ENCODE measurements at regions not wholly inside any gene's neighbourhood (a gene's known extent, or its start where the extent isn't known, plus 50 kb on each side); places are given as distances from the start of the nearest gene placed in this dataset.

GRCh38 chr3:45311953-45312801 is 76.2 kb upstream of the LARS2 start:
- H3K4me1 ChIP-seq (ENCODE audit: low read length), result no peaks in the 10 kb centered on the region
- H3K27ac ChIP-seq (ENCODE audit: low read length), result no peak overlapping the region
- H4K20me1 ChIP-seq (ENCODE audit: insufficient read depth, low read depth, low read length), result no peaks in the 10 kb centered on the region
- no peak overlapping the region for H2AFZ ChIP-seq (ENCODE audit: low read length)
- H3K79me2 ChIP-seq (ENCODE audit: low read length), result no peaks in the 10 kb centered on the region
- H3K4me3 ChIP-seq (ENCODE audit: low read length), result no peak overlapping the region
- H3K9me2 ChIP-seq (replicated peaks; ENCODE audit: insufficient read depth, low read length), result no peaks in the 10 kb centered on the region
- no peak overlapping the region for H3K9ac ChIP-seq (ENCODE audit: low read length)
- no peak overlapping the region for H3K4me2 ChIP-seq (ENCODE audit: low read depth, low read length, poor library complexity, severe bottlenecking)
- no peaks in the 10 kb centered on the region for H3K9me3 ChIP-seq (ENCODE audit: low read length)
- H3K27me3 ChIP-seq (ENCODE audit: low read length), result no peaks in the 10 kb centered on the region
- no peaks in the 10 kb centered on the region for H3K36me3 ChIP-seq (ENCODE audit: insufficient read depth, low read length)
- DNase-seq, result no peak

DNA sequence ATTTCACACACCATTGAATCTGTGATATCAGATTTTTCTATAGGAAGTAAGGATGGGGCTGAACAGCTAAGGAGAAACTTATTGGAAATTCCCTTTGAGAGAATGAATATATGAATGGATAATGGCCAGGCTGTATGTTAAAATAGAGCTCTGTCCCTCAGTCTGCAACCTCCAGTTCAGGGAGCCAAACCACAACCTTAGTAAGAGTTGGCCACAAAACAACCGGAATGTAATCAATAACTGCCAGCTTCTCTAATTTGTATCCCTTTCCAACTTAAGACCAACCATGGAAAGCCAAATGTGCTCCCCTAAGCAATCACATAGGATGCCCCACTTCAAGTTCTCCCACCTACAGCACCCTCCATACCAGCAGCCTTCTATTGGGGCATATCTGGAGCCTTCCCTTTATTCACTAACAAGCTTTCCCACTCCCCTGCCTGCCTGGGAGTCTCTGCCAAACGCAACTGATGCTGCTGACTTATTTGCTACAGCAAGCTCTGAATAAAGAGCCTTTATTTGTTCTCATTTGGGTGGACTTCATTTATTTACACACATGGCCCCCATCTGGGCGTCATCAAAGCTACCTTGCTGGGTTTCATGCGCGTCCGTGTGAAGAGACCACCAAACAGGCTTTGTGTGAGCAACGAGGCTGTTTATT is 75.4 kb upstream of the LARS2 start:
- no peak for DNase-seq
- Histone ChIP-seq H3K36me3 (ENCODE audit: insufficient read depth, low read length) (no peaks in the 10 kb centered on the region), H3K9me3 (ENCODE audit: low read length) (no peaks in the 10 kb centered on the region), H2AFZ (ENCODE audit: low read length) (no peak overlapping the region), H3K4me3 (ENCODE audit: low read length) (no peak overlapping the region), H3K9me2 (replicated peaks; ENCODE audit: insufficient read depth, low read length) (no peaks in the 10 kb centered on the region), H3K27ac (ENCODE audit: low read length) (no peak overlapping the region), H3K4me2 (ENCODE audit: low read depth, low read length, poor library complexity, severe bottlenecking) (no peak overlapping the region), H3K27me3 (ENCODE audit: low read length) (no peaks in the 10 kb centered on the region), H3K4me1 (ENCODE audit: low read length) (no peaks in the 10 kb centered on the region), H4K20me1 (ENCODE audit: insufficient read depth, low read depth, low read length) (no peaks in the 10 kb centered on the region), H3K9ac (ENCODE audit: low read length) (no peak overlapping the region), H3K79me2 (ENCODE audit: low read length) (no peaks in the 10 kb centered on the region)

- Histone ChIP-seq H3K27me3 (ENCODE audit: low read length) (no peaks in the 10 kb centered on the region), H3K4me1 (ENCODE audit: low read length) (no peaks in the 10 kb centered on the region), H3K79me2 (ENCODE audit: low read length) (no peaks in the 10 kb centered on the region), H3K9ac (ENCODE audit: low read length) (no peak overlapping the region), H3K4me3 (ENCODE audit: low read length) (no peak overlapping the region), H2AFZ (ENCODE audit: low read length) (no peak overlapping the region), H3K9me2 (replicated peaks; ENCODE audit: insufficient read depth, low read length) (no peaks in the 10 kb centered on the region), H3K27ac (ENCODE audit: low read length) (no peak overlapping the region), H3K36me3 (ENCODE audit: insufficient read depth, low read length) (no peaks in the 10 kb centered on the region), H3K9me3 (ENCODE audit: low read length) (no peaks in the 10 kb centered on the region), H4K20me1 (ENCODE audit: insufficient read depth, low read depth, low read length) (no peaks in the 10 kb centered on the region), H3K4me2 (ENCODE audit: low read depth, low read length, poor library complexity, severe bottlenecking) (no peak overlapping the region)
- DNase-seq, result no peak
Observed at GRCh38 chr3:45313743-45314403, 74.5 kb upstream of the LARS2 start.

- Histone ChIP-seq H3K79me2 (ENCODE audit: low read length) (no peaks in the 10 kb centered on the region), H4K20me1 (ENCODE audit: insufficient read depth, low read depth, low read length) (no peaks in the 10 kb centered on the region), H3K9ac (ENCODE audit: low read length) (no peak overlapping the region), H3K4me2 (ENCODE audit: low read depth, low read length, poor library complexity, severe bottlenecking) (no peak overlapping the region), H3K9me3 (ENCODE audit: low read length) (no peaks in the 10 kb centered on the region), H3K9me2 (replicated peaks; ENCODE audit: insufficient read depth, low read length) (no peaks in the 10 kb centered on the region), H3K36me3 (ENCODE audit: insufficient read depth, low read length) (no peaks in the 10 kb centered on the region), H3K27me3 (ENCODE audit: low read length) (no peaks in the 10 kb centered on the region), H3K4me3 (ENCODE audit: low read length) (no peak overlapping the region), H3K4me1 (ENCODE audit: low read length) (no peaks in the 10 kb centered on the region), H3K27ac (ENCODE audit: low read length) (no peak overlapping the region), H2AFZ (ENCODE audit: low read length) (no peak overlapping the region)
- DNase-seq, result no peak
Observed at GRCh38 chr3:45317710-45318109, 70.7 kb upstream of the LARS2 start.

DNA sequence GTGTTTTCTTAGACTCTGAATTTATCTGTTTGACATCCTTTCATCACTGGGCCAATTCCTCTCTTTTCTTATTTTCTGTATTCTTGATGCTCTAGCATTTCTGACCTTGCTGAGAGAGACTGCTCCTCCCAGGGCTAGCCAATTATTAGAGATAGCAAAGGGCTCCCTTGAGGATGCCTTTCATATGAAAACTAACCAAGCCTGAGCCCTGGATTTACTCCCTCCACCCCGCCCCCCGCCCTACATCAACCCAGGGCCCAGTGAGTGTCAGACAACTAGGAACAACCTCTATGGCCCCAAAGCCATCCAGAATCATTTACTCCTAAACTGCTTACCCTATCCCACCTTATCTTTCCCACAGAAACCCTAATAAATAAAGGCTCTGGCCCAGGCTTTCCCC is 69.7 kb upstream of the LARS2 start:
- H3K4me2 ChIP-seq (ENCODE audit: low read depth, low read length, poor library complexity, severe bottlenecking), result no peak overlapping the region
- H3K9me2 ChIP-seq (replicated peaks; ENCODE audit: insufficient read depth, low read length), result no peaks in the 10 kb centered on the region
- no peak overlapping the region for H3K4me3 ChIP-seq (ENCODE audit: low read length)
- H3K27me3 ChIP-seq (ENCODE audit: low read length), result no peaks in the 10 kb centered on the region
- H3K27ac ChIP-seq (ENCODE audit: low read length), result no peak overlapping the region
- no peak overlapping the region for H2AFZ ChIP-seq (ENCODE audit: low read length)
- no peak for DNase-seq
- no peak overlapping the region for H3K9ac ChIP-seq (ENCODE audit: low read length)
- no peaks in the 10 kb centered on the region for H3K36me3 ChIP-seq (ENCODE audit: insufficient read depth, low read length)
- H3K79me2 ChIP-seq (ENCODE audit: low read length), result no peaks in the 10 kb centered on the region
- H4K20me1 ChIP-seq (ENCODE audit: insufficient read depth, low read depth, low read length), result no peaks in the 10 kb centered on the region
- no peaks in the 10 kb centered on the region for H3K9me3 ChIP-seq (ENCODE audit: low read length)
- H3K4me1 ChIP-seq (ENCODE audit: low read length), result no peaks in the 10 kb centered on the region

DNA sequence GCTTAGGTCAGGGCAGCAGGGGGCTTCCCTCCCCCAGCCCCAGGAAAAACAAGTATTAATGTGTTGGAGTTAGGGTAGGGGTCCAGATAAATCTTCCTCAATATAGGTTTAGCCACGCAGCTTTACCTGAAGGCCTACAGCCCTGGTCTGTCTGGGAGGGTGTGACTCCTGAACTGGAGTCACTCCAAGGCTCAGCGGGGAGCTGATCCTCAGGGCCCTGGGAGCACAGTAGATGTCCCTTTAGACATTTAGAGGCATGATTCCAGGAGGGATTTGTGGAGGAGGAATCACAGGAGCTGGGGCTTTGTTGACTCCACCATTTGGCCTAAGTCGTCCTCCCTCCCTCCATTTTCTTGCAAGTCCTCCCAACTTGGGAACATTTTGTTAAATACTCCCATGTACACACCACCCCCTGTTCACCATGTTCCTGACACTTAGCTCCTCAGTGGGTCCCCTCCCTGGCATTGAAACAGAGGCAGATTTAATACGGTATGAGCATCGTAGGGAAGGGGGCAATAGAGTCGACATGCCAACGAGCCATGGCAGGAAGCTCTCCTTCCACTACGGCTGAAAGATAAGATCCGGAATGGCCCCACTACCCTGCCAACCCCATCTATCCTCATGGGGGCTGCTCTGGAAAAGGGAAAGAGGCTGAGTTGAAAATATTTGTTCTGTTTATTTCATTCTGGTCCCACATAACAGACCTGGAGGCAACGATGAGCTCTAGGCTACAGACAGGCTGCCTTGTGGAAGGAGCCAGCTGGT is 69.0 kb upstream of the LARS2 start:
- H3K36me3 ChIP-seq (ENCODE audit: insufficient read depth, low read length), result no peaks in the 10 kb centered on the region
- H3K4me1 ChIP-seq (ENCODE audit: low read length), result no peaks in the 10 kb centered on the region
- no peak overlapping the region for H3K27ac ChIP-seq (ENCODE audit: low read length)
- H3K79me2 ChIP-seq (ENCODE audit: low read length), result no peaks in the 10 kb centered on the region
- no peak overlapping the region for H2AFZ ChIP-seq (ENCODE audit: low read length)
- no peaks in the 10 kb centered on the region for H3K9me2 ChIP-seq (replicated peaks; ENCODE audit: insufficient read depth, low read length)
- no peak overlapping the region for H3K4me2 ChIP-seq (ENCODE audit: low read depth, low read length, poor library complexity, severe bottlenecking)
- no peak overlapping the region for H3K4me3 ChIP-seq (ENCODE audit: low read length)
- H3K9ac ChIP-seq (ENCODE audit: low read length), result no peak overlapping the region
- H3K9me3 ChIP-seq (ENCODE audit: low read length), result no peaks in the 10 kb centered on the region
- no peaks in the 10 kb centered on the region for H3K27me3 ChIP-seq (ENCODE audit: low read length)
- no peaks in the 10 kb centered on the region for H4K20me1 ChIP-seq (ENCODE audit: insufficient read depth, low read depth, low read length)
- DNase-seq, result no peak

- no peaks in the 10 kb centered on the region for H3K36me3 ChIP-seq (ENCODE audit: insufficient read depth, low read length)
- no peak overlapping the region for H2AFZ ChIP-seq (ENCODE audit: low read length)
- no peak overlapping the region for H3K9ac ChIP-seq (ENCODE audit: low read length)
- no peak overlapping the region for H3K4me2 ChIP-seq (ENCODE audit: low read depth, low read length, poor library complexity, severe bottlenecking)
- H3K4me1 ChIP-seq (ENCODE audit: low read length), result no peaks in the 10 kb centered on the region
- H4K20me1 ChIP-seq (ENCODE audit: insufficient read depth, low read depth, low read length), result no peaks in the 10 kb centered on the region
- DNase-seq, result no peak
- no peak overlapping the region for H3K27ac ChIP-seq (ENCODE audit: low read length)
- no peaks in the 10 kb centered on the region for H3K27me3 ChIP-seq (ENCODE audit: low read length)
- no peaks in the 10 kb centered on the region for H3K79me2 ChIP-seq (ENCODE audit: low read length)
- H3K9me2 ChIP-seq (replicated peaks; ENCODE audit: insufficient read depth, low read length), result no peaks in the 10 kb centered on the region
- H3K9me3 ChIP-seq (ENCODE audit: low read length), result no peaks in the 10 kb centered on the region
- no peak overlapping the region for H3K4me3 ChIP-seq (ENCODE audit: low read length)
Observed at GRCh38 chr3:45319996-45320305, 68.4 kb upstream of the LARS2 start.

- Histone ChIP-seq H3K36me3 (ENCODE audit: insufficient read depth, low read length) (no peaks in the 10 kb centered on the region), H3K9ac (ENCODE audit: low read length) (no peak overlapping the region), H3K4me3 (ENCODE audit: low read length) (no peak overlapping the region), H3K4me1 (ENCODE audit: low read length) (no peaks in the 10 kb centered on the region), H4K20me1 (ENCODE audit: insufficient read depth, low read depth, low read length) (no peaks in the 10 kb centered on the region), H3K9me3 (ENCODE audit: low read length) (no peaks in the 10 kb centered on the region), H3K27me3 (ENCODE audit: low read length) (no peaks in the 10 kb centered on the region), H3K79me2 (ENCODE audit: low read length) (no peaks in the 10 kb centered on the region), H3K9me2 (replicated peaks; ENCODE audit: insufficient read depth, low read length) (no peaks in the 10 kb centered on the region), H2AFZ (ENCODE audit: low read length) (no peak overlapping the region), H3K27ac (ENCODE audit: low read length) (no peak overlapping the region), H3K4me2 (ENCODE audit: low read depth, low read length, poor library complexity, severe bottlenecking) (no peak overlapping the region)
- DNase-seq, result no peak
Observed at GRCh38 chr3:45320986-45321385, 67.4 kb upstream of the LARS2 start.

Measured in Karpas-422 (cell line).